H1 (cell line): ENCODE measurements at regions not wholly inside any gene's neighbourhood (a gene's known extent, or its start where the extent isn't known, plus 50 kb on each side); places are given as distances from the start of the nearest gene placed in this dataset.

Experiments
- CTCF ChIA-PET: fragments of 300-600 bp; sonication (Branson Sonifier 250); formaldehyde crosslinking; loops from one replicate; lab custom pipeline; 2021; ENCODE audit not compliant: partially characterized antibody; lab: Charles Lee
- POLR2A ChIA-PET: fragments of 300-600 bp; sonication (Branson Sonifier 250); formaldehyde crosslinking; loops from one replicate; lab custom pipeline; 2021; ENCODE audit warnings: inconsistent platforms; ENCODE audit not compliant: partially characterized antibody; lab: Charles Lee
- DNase-seq, 2 experiments: peaks; one replicate each; pipeline versions ENCODE4 v3.0.0 to v3.0.0-alpha.2; 2010 to 2022; ENCODE audit warnings: low spot score in 2 of 2, low read depth in 1 of 2, mixed read lengths in 1 of 2
- FAIRE-seq: peaks from 2 replicates; lab custom pipeline; 2011; peaks lifted over from hg19 to GRCh38; lab: Jason Lieb, UNC
- H2AFZ ChIP-seq: 2 replicates; pipeline ENCODE4 v1.8.1; 2012; ENCODE audit warnings: low read length, inconsistent platforms
- H2AK5ac ChIP-seq: 2 replicates; pipeline ENCODE4 v1.6.1; 2013; ENCODE audit warnings: low read depth, low read length
- H2BK120ac ChIP-seq: replicated peaks from 2 replicates; pipeline ENCODE3; 2013; ENCODE audit warnings: low read depth, low read length, inconsistent platforms
- H2BK12ac ChIP-seq: 2 replicates; pipeline ENCODE4 v1.6.1; 2013; ENCODE audit warnings: low read depth, low read length
- H2BK15ac ChIP-seq: 2 replicates; pipeline ENCODE4 v1.6.1; 2013; ENCODE audit warnings: low read length
- H2BK20ac ChIP-seq: 2 replicates; pipeline ENCODE4 v1.6.1; 2013; ENCODE audit warnings: low read length
- H2BK5ac ChIP-seq: 2 replicates; pipeline ENCODE4 v1.6.1; 2013; ENCODE audit warnings: low read depth, low read length
- H3K14ac ChIP-seq: 2 replicates; pipeline ENCODE4 v1.6.1; 2013; ENCODE audit warnings: inconsistent platforms; ENCODE audit not compliant: insufficient read length
- H3K18ac ChIP-seq: 2 replicates; pipeline ENCODE4 v1.6.1; 2013; ENCODE audit warnings: low read length; ENCODE audit errors: extremely low read depth
- H3K23ac ChIP-seq: 2 replicates; pipeline ENCODE4 v1.6.1; 2013; ENCODE audit warnings: inconsistent platforms; ENCODE audit not compliant: insufficient read length
- H3K23me2 ChIP-seq: 2 replicates; pipeline ENCODE4 v1.6.1; 2013; ENCODE audit warnings: low read depth, low read length
- H3K27ac ChIP-seq: 2 replicates; pipeline ENCODE4 v1.6.1; 2011; ENCODE audit warnings: low read depth, low read length, inconsistent platforms
- H3K27me3 ChIP-seq, 4 experiments: replicated peaks in 1 of 4; 1 replicate in 1 of 4; 2 replicates in 3 of 4; pipeline versions ENCODE4 v1.6.1 to v1.8.1; 2011 to 2013; ENCODE audit warnings: low read length in 3 of 4, mild to moderate bottlenecking in 3 of 4, inconsistent platforms in 2 of 4, mixed read lengths in 2 of 4, moderate library complexity in 1 of 4; ENCODE audit not compliant: control insufficient read depth in 3 of 4, insufficient read depth in 3 of 4; ENCODE audit errors: extremely low read depth in 1 of 4
- H3K36me3 ChIP-seq, 4 experiments: 2 replicates each; pipeline versions ENCODE4 v1.6.1 to v1.8.1; 2011 to 2013; ENCODE audit warnings: mild to moderate bottlenecking in 4 of 4, low read length in 3 of 4, moderate library complexity in 2 of 4, control low read depth in 1 of 4, inconsistent platforms in 1 of 4; ENCODE audit not compliant: insufficient read depth in 4 of 4, control insufficient read depth in 2 of 4
- H3K4ac ChIP-seq: replicated peaks from 2 replicates; pipeline ENCODE3; 2013; ENCODE audit warnings: low read length, low read depth, mixed read lengths, inconsistent platforms; ENCODE audit not compliant: insufficient read length
- H3K4me1 ChIP-seq, 4 experiments: replicated peaks in 1 of 4; 1 replicate in 1 of 4; 2 replicates in 3 of 4; pipeline versions ENCODE4 v1.6.1 to v1.8.1; 2011 to 2013; ENCODE audit warnings: low read length in 3 of 4, inconsistent platforms in 2 of 4, mixed read lengths in 1 of 4; ENCODE audit not compliant: insufficient read depth in 4 of 4, control insufficient read depth in 3 of 4
- H3K4me2 ChIP-seq, 2 experiments: 2 replicates each; pipeline versions ENCODE4 v1.6.1 to v1.8.1; 2011 to 2013; ENCODE audit warnings: low read depth in 2 of 2, low read length in 2 of 2, control low read depth in 1 of 2, inconsistent platforms in 1 of 2, mild to moderate bottlenecking in 1 of 2; ENCODE audit not compliant: insufficient read depth in 1 of 2
- H3K4me3 ChIP-seq, 4 experiments: fragments of 200-600, 300-600 bp in 1 of 4; sonication (generic), shearing (Covaris generic), sonication (Bioruptor Twin) in 1 of 4; 2 replicates each; pipeline versions ENCODE4 v1.5.1 to v1.8.1; 2011 to 2016; ENCODE audit warnings: low read length in 4 of 4, low read depth in 3 of 4, control low read depth in 2 of 4, inconsistent platforms in 2 of 4, mild to moderate bottlenecking in 2 of 4, mixed read lengths in 1 of 4, moderate library complexity in 1 of 4; ENCODE audit not compliant: insufficient read depth in 2 of 4; ENCODE audit errors: extremely low read depth in 1 of 4
- H3K56ac ChIP-seq: replicated peaks from 2 replicates; pipeline ENCODE3; 2013; ENCODE audit warnings: low read depth, mild to moderate bottlenecking, mixed read lengths, low read length, inconsistent platforms; ENCODE audit not compliant: insufficient read length
- H3K79me1 ChIP-seq: 2 replicates; pipeline ENCODE4 v1.6.1; 2013; ENCODE audit warnings: low read depth, low read length, control low read depth
- H3K79me2 ChIP-seq, 2 experiments: 2 replicates each; pipeline versions ENCODE4 v1.6.1 to v1.8.1; 2012 to 2013; ENCODE audit warnings: low read length in 2 of 2, mild to moderate bottlenecking in 2 of 2, inconsistent platforms in 1 of 2; ENCODE audit not compliant: insufficient read depth in 2 of 2, control insufficient read depth in 1 of 2
- H3K9ac ChIP-seq, 4 experiments: replicated peaks in 1 of 4; 1 replicate in 1 of 4; 2 replicates in 3 of 4; pipeline versions ENCODE4 v1.6.1 to v1.8.1; 2011 to 2013; ENCODE audit warnings: low read depth in 3 of 4, low read length in 3 of 4, control low read depth in 2 of 4, mild to moderate bottlenecking in 2 of 4, moderate library complexity in 2 of 4, inconsistent platforms in 1 of 4; ENCODE audit errors: extremely low read depth in 1 of 4
- H3K9me3 ChIP-seq, 2 experiments: 2 replicates each; pipeline versions ENCODE4 v1.6.1 to v1.8.1; 2012 to 2013; ENCODE audit warnings: mild to moderate bottlenecking in 2 of 2, moderate library complexity in 2 of 2, control low read depth in 1 of 2, inconsistent platforms in 1 of 2, low read depth in 1 of 2, low read length in 1 of 2, mixed read lengths in 1 of 2; ENCODE audit not compliant: insufficient read depth in 2 of 2
- H4K20me1 ChIP-seq, 2 experiments: replicated peaks in 1 of 2; 2 replicates each; pipeline versions ENCODE3 to v1.8.1; 2011 to 2013; ENCODE audit warnings: inconsistent platforms in 2 of 2, low read length in 2 of 2, mild to moderate bottlenecking in 1 of 2; ENCODE audit not compliant: insufficient read depth in 2 of 2, control insufficient read depth in 1 of 2
- H4K5ac ChIP-seq: 2 replicates; pipeline ENCODE4 v1.6.1; 2013; ENCODE audit warnings: low read length, low read depth, mixed read lengths, inconsistent platforms; ENCODE audit not compliant: insufficient read length
- H4K8ac ChIP-seq: 2 replicates; pipeline ENCODE4 v1.8.0; 2013; ENCODE audit warnings: mild to moderate bottlenecking, moderate library complexity, low read length, inconsistent platforms; ENCODE audit not compliant: insufficient read depth; ENCODE audit errors: extremely low read depth
- H4K91ac ChIP-seq: replicated peaks from 2 replicates; pipeline ENCODE3; 2013; ENCODE audit warnings: low read length, mixed read lengths, inconsistent platforms; ENCODE audit not compliant: insufficient read length
- CHD1 ChIP-seq: IDR thresholded peaks from 2 replicates; pipeline ENCODE4 v1.6.1; 2012; ENCODE audit warnings: low read depth, low read length, improper control_type of control experiment
- WGBS, 2 experiments: shearing (Covaris generic) in 1 of 2; methylation state at CpG; one replicate each; pipeline versions ENCODE4 v1.1.6 to v1.1.7; 2013 to 2015; ENCODE audit warnings: low lambda C conversion rate in 2 of 2, mixed read lengths in 2 of 2, inconsistent platforms in 1 of 2, low coverage in 1 of 2, missing lambda C conversion rate in 1 of 2; ENCODE audit not compliant: insufficient replicate concordance in 2 of 2, insufficient coverage in 1 of 2, insufficient read length in 1 of 2; ENCODE audit errors: extremely low coverage in 1 of 2, missing lambda C conversion rate in 1 of 2; 5-methylcytosine and 5-hydroxymethylcytosine counted together

GRCh38 chr3:186471771-186472170, 72.4 kb downstream of the CRYGS start:
- Histone ChIP-seq H4K91ac (no peak overlapping the region), H2AFZ (no peak overlapping the region), H2BK120ac (no peak overlapping the region), H3K4me3 (no peak overlapping the region), H3K4ac (no peak overlapping the region), H3K79me1 (no peaks in the 10 kb centered on the region), H2BK12ac (no peak overlapping the region), H2BK5ac (no peak overlapping the region), H2AK5ac (no peak overlapping the region), H4K5ac (no peak overlapping the region), H3K27me3 (no peaks in the 10 kb centered on the region), H4K8ac (no peak overlapping the region), H3K9ac (no peak overlapping the region), H2BK20ac (no peak overlapping the region), H4K20me1 (no peaks in the 10 kb centered on the region), H3K9me3 (no peaks in the 10 kb centered on the region), H3K56ac (no peak overlapping the region), H3K23me2 (no peaks in the 10 kb centered on the region), H3K18ac (no peak overlapping the region), H3K4me2 (no peak overlapping the region), H3K27ac (no peak overlapping the region), H2BK15ac (no peak overlapping the region)
- ChIA-PET CTCF (interaction anchor here (0.6 to 1.8 kb wide), 8 partner anchors 8 to 477 kb away, joined by 3 to 5 read pairs (median 3); no protein-coding TSS in a partner anchor), POLR2A (no interaction called here)
- WGBS, 2 experiments, result 83% methylated on average over 5 of the region's 5 CpGs; no CpG with 5 or more reads in 1 of the 2 experiments
- FAIRE-seq, result no peak
- TF ChIP-seq CHD1, result no peak
- TF ChIP-seq, all 59 proteins: peak for 0
- Histone ChIP-seq H3K14ac (no peak overlapping the region), H3K36me3 (no peaks in the 10 kb centered on the region), H3K4me1 (no peaks in the 10 kb centered on the region), H3K23ac (no peak overlapping the region), H3K79me2 (no peaks in the 10 kb centered on the region)
- DNase-seq, result no peak
